ENCODE measurements at regions not wholly inside any gene's neighbourhood (a gene's known extent, or its start where the extent isn't known, plus 50 kb on each side); places are given as distances from the start of the nearest gene placed in this dataset.

- Histone ChIP-seq H3K27me3 (no peaks in the 10 kb centered on the region), H3K36me3 (no peaks in the 10 kb centered on the region)
- no peak for DNase-seq
Observed at GRCh38 chr4:182074139-182074538, 169.1 kb upstream of the TENM3 start.

DNA sequence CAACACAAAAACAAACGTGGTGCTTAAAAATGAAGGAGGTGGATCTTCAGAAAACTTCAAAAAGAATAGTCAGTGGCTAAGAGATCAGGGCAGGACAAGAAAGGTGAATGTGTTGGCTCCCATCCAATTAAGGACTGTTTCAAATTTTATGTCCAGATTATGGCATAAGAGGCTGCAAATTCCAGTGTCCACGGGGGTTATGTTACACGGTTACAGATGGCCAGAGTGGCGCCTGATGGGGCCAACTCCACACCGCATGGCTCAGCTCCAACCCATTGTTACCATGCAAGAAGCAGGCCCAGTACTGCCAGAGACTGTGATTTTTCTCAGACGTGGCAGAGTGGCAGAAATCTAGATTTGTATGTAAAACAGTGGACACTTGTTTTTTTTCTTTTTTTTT is 168.4 kb upstream of the TENM3 start:
- Histone ChIP-seq H3K36me3 (no peaks in the 10 kb centered on the region), H3K27me3 (no peaks in the 10 kb centered on the region), H3K4me3 (no peak overlapping the region), H3K9me3 (no peaks in the 10 kb centered on the region)
- no peak for DNase-seq

More at GRCh38 chr4:182074139-182074538, 169.1 kb upstream of the TENM3 start:
- no peak overlapping the region for H3K4me3 ChIP-seq
- no peaks in the 10 kb centered on the region for H3K9me3 ChIP-seq

- DNase-seq: no peak
- Histone ChIP-seq H3K9me3 (no peaks in the 10 kb centered on the region), H3K36me3 (no peaks in the 10 kb centered on the region), H3K4me3 (no peak overlapping the region), H3K27me3 (no peaks in the 10 kb centered on the region)
Observed at GRCh38 chr4:182082910-182083309, 160.3 kb upstream of the TENM3 start.

DNA sequence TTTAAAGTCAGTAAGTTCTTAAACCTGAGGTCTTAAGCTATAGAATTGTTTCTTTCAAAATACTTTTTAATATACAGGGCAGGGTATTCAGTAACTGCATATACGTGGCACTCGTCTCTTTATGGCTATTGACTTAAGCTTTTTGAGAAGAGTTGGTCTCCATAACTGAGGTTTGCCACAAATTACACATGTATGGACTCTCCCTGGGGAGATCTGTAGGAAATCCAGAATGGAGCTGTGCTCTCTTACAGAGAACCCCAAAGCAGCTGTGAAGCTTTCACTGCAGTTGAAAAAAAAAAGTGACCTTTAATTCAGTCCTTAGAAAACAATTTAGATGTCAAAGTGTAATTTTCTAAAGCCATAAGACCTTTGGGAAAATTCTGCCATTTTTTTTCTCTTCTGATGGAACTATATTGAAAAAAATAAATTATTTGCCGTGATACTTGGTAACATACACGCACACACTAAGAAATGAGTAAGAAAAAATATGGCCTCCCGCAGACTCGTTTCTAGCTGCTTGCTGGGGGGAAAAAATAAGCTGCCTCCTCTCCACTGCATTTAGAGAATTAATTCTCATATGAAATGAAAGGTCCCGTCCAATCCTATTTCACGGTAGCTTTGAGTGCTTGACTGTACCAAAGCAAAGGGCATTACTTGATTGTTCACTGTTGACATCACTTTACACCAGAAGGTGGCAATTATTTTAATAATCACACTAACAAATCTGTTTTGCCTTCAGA is 159.4 kb upstream of the TENM3 start:
- DNase-seq: no peak

DNA sequence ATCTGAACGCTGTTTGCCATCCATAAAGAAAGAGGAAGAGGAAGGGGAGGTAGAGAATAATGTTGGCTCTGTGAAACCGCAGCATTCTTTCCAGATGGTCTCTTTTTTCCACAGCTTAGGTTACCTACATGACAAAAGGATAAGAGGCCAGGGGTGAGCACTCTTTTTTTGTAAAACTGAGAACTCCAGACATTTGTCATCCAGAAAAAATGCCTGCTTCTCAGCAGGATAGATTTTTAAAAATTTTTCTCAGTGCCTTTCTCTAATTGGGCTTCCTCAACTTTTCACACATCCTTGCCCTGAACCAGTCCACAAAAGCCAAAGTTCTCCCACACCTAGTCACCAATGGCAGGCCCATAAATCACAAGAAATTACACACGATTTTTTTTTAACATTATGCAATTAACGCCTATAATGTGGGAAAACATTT is 158.1 kb upstream of the TENM3 start:
- H3K4me3 ChIP-seq: no peak overlapping the region
- H3K9me3 ChIP-seq: no peaks in the 10 kb centered on the region
- no peaks in the 10 kb centered on the region for H3K27me3 ChIP-seq
- no peaks in the 10 kb centered on the region for H3K36me3 ChIP-seq
- DNase-seq: no peak

More for the DNA sequence above, 159.4 kb upstream of the TENM3 start:
- Histone ChIP-seq H3K27me3 (no peaks in the 10 kb centered on the region), H3K4me3 (no peak overlapping the region), H3K9me3 (no peaks in the 10 kb centered on the region), H3K36me3 (no peaks in the 10 kb centered on the region)

GRCh38 chr4:182089326-182089725 is 153.9 kb upstream of the TENM3 start:
- Histone ChIP-seq H3K4me3 (no peak overlapping the region), H3K9me3 (no peaks in the 10 kb centered on the region), H3K27me3 (no peaks in the 10 kb centered on the region), H3K36me3 (no peaks in the 10 kb centered on the region)
- DNase-seq: no peak

- no peak overlapping the region for H3K4me3 ChIP-seq
- no peak for DNase-seq
Observed at GRCh38 chr4:182090186-182090585, 153.0 kb upstream of the TENM3 start.

GRCh38 chr4:182091128-182091527 is 152.1 kb upstream of the TENM3 start:
- no peak for DNase-seq
- no peaks in the 10 kb centered on the region for H3K36me3 ChIP-seq
- H3K4me3 ChIP-seq: no peak overlapping the region

More at GRCh38 chr4:182090186-182090585, 153.0 kb upstream of the TENM3 start:
- Histone ChIP-seq H3K36me3 (no peaks in the 10 kb centered on the region), H3K27me3 (no peaks in the 10 kb centered on the region), H3K9me3 (no peaks in the 10 kb centered on the region)

GRCh38 chr4:182093431-182093831 is 149.8 kb upstream of the TENM3 start:
- H3K27me3 ChIP-seq: no peaks in the 10 kb centered on the region
- no peak overlapping the region for H3K4me3 ChIP-seq
- H3K36me3 ChIP-seq: no peaks in the 10 kb centered on the region
- H3K9me3 ChIP-seq: no peaks in the 10 kb centered on the region
- no peak for DNase-seq

More at GRCh38 chr4:182091128-182091527, 152.1 kb upstream of the TENM3 start:
- Histone ChIP-seq H3K9me3 (no peaks in the 10 kb centered on the region), H3K27me3 (no peaks in the 10 kb centered on the region)

DNA sequence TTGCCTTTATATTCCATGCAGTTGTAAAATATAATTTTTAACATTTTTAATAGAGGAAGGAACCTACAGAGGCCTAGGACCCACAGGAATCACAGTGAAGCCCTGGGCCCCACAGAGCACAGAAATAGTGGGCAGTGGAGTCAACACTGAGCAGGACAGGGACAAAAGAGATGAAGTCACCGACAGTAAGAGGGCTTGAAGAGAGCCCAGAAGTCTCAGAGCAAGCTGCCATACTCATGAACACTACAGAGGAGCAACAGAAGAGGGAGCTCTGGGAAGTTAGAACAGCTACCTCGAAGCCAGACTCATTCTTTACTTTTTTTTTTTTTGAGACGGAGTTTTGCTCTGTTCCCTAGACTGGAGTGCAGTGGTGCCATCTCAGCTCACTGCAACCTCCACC is 149.3 kb upstream of the TENM3 start:
- no peak for DNase-seq
- no peaks in the 10 kb centered on the region for H3K9me3 ChIP-seq
- H3K36me3 ChIP-seq: no peaks in the 10 kb centered on the region
- no peak overlapping the region for H3K4me3 ChIP-seq
- no peaks in the 10 kb centered on the region for H3K27me3 ChIP-seq

DNA sequence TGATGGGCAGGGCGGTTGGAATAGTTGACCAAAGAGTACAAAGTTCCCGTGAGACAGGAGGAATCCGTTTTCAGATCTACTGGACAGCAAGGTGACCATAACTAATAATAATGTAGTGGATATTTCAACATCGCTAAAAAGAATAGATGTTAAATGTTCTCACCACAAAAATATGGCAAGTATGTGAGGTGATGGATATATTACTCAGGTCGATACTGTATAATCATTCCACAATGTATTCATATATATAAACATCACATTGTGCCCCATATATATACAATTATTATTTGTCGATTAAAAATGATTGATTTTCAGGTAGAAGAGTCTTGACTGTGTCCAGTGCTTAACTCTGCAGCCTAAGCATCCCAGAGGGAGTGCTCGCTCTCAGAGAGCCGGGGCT is 141.6 kb upstream of the TENM3 start:
- Histone ChIP-seq H3K27me3 (no peaks in the 10 kb centered on the region), H3K36me3 (no peaks in the 10 kb centered on the region), H3K4me3 (no peak overlapping the region), H3K9me3 (no peaks in the 10 kb centered on the region)
- DNase-seq: no peak

- DNase-seq: no peak
- Histone ChIP-seq H3K27me3 (no peaks in the 10 kb centered on the region), H3K36me3 (no peaks in the 10 kb centered on the region), H3K9me3 (no peaks in the 10 kb centered on the region), H3K4me3 (no peak overlapping the region)
Observed at GRCh38 chr4:182102576-182102975, 140.6 kb upstream of the TENM3 start.

GRCh38 chr4:182103614-182104319 is 139.4 kb upstream of the TENM3 start:
- Histone ChIP-seq H3K27me3 (no peaks in the 10 kb centered on the region), H3K9me3 (no peaks in the 10 kb centered on the region), H3K4me3 (no peak overlapping the region), H3K36me3 (no peaks in the 10 kb centered on the region)
- DNase-seq: no peak

GRCh38 chr4:182105416-182105815 is 137.8 kb upstream of the TENM3 start:
- Histone ChIP-seq H3K36me3 (no peaks in the 10 kb centered on the region), H3K9me3 (no peaks in the 10 kb centered on the region), H3K4me3 (no peak overlapping the region), H3K27me3 (no peaks in the 10 kb centered on the region)
- DNase-seq: no peak

DNA sequence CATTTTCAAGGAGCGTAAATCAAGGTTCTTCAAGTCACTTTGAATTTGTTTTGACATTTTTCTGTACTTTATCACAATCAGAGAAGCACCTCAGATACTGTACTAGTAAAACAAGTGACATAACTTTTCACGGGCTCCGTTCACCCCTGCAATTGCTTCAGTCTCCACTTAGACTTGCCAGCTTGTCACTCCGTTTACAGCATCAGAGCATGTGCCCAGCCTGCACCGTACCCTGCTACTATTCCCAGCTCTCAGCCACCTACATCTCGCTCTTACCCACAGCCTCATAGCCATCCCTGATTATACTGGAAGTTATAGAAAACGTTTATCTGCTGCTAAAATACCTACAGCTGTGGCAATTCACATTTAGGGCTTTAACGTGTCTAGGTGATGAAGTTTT is 135.3 kb upstream of the TENM3 start:
- H3K9me3 ChIP-seq: no peaks in the 10 kb centered on the region
- no peak for DNase-seq
- H3K4me3 ChIP-seq: no peak overlapping the region
- no peaks in the 10 kb centered on the region for H3K27me3 ChIP-seq
- H3K36me3 ChIP-seq: no peaks in the 10 kb centered on the region

DNA sequence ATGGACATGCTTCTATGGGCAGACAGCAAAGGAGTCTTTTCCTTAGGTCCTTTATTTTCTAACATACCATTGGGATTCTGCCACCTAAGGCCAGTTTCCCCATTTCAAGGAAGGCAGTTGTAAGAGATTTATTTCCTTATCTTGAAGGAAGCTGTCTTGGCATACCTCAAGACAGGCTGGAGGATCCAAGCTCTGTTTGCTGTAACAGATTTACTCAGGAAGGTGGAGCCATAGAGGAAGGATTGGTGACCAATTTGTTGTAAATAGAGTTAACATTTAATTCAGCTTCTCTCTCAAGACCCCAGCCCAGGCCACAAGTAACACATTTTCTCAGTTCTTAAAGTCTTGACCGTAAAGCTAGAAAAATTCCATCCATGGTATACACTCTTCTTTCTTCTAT is 131.6 kb upstream of the TENM3 start:
- no peak for DNase-seq
- Histone ChIP-seq H3K9me3 (no peaks in the 10 kb centered on the region), H3K27me3 (no peaks in the 10 kb centered on the region), H3K4me3 (no peak overlapping the region), H3K36me3 (no peaks in the 10 kb centered on the region)

DNA sequence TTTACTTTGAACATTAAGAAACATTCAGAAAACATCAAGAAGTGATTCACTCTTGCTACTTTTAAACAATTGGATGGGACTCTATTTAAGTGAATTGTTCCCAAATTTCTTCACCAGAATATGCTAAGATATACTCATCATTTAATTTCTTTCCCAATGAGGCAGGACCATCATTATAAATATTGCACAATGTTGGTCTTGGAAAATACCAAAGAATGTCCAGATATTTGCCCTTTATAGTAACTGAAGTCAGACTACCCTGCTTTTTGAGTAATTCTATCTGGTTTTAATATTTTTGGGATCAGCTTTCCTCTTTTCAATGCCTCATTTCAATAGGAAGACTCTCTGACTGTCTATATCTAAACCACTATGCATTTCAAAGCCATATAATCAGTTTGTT is 129.4 kb upstream of the TENM3 start:
- Histone ChIP-seq H3K36me3 (no peaks in the 10 kb centered on the region), H3K27me3 (no peaks in the 10 kb centered on the region), H3K4me3 (no peak overlapping the region), H3K9me3 (no peaks in the 10 kb centered on the region)
- no peak for DNase-seq

- Histone ChIP-seq H3K9me3 (no peaks in the 10 kb centered on the region), H3K4me3 (no peak overlapping the region), H3K36me3 (no peaks in the 10 kb centered on the region), H3K27me3 (no peaks in the 10 kb centered on the region)
- no peak for DNase-seq
Observed at GRCh38 chr4:182124359-182124758, 118.8 kb upstream of the TENM3 start.

Data from MG63 (cell line).